ENCODE measurements at regions not wholly inside any gene's neighbourhood (a gene's known extent, or its start where the extent isn't known, plus 50 kb on each side); places are given as distances from the start of the nearest gene placed in this dataset.
"Not testable (repeated sequence)": the region's sequence is repeated elsewhere in the genome, so short reads cannot be mapped to it uniquely, and the experiment has no call there.

- no peaks in the 10 kb centered on the region for H3K36me3 ChIP-seq (ENCODE audit: control insufficient read depth, insufficient read depth, low read length)
- 87 to 90% methylated on average over 2 of the region's 2 CpGs for WGBS, 2 experiments
- H3K4me1 ChIP-seq (ENCODE audit: control insufficient read depth, insufficient read depth, low read length): no peaks in the 10 kb centered on the region
- H3K27ac ChIP-seq (ENCODE audit: insufficient read depth, low read depth, low read length, poor library complexity, severe bottlenecking): no peak overlapping the region
- H3K4me3 ChIP-seq (ENCODE audit: insufficient read depth, low read depth, low read length): no peak overlapping the region
- H3K27me3 ChIP-seq (ENCODE audit: control insufficient read depth, insufficient read depth, low read length, poor library complexity, severe bottlenecking): no peaks in the 10 kb centered on the region
- no peaks in the 10 kb centered on the region for H3K9me3 ChIP-seq (ENCODE audit: control insufficient read depth, low read length)
Measured at GRCh38 chr1:199242147-199242546, 603.3 kb downstream of the PTPRC start.

- H3K27ac ChIP-seq (ENCODE audit: insufficient read depth, low read depth, low read length, poor library complexity, severe bottlenecking): no peak overlapping the region
- H3K4me3 ChIP-seq (ENCODE audit: insufficient read depth, low read depth, low read length): no peak overlapping the region
- H3K4me1 ChIP-seq (ENCODE audit: control insufficient read depth, insufficient read depth, low read length): no peaks in the 10 kb centered on the region
- no peaks in the 10 kb centered on the region for H3K27me3 ChIP-seq (ENCODE audit: control insufficient read depth, insufficient read depth, low read length, poor library complexity, severe bottlenecking)
- H3K9me3 ChIP-seq (ENCODE audit: control insufficient read depth, low read length): no peaks in the 10 kb centered on the region
- H3K36me3 ChIP-seq (ENCODE audit: control insufficient read depth, insufficient read depth, low read length): no peaks in the 10 kb centered on the region
- WGBS, 2 experiments: 85 to 92% methylated on average over 2 of the region's 2 CpGs
Measured at GRCh38 chr1:199242601-199243000, 603.8 kb downstream of the PTPRC start.

DNA sequence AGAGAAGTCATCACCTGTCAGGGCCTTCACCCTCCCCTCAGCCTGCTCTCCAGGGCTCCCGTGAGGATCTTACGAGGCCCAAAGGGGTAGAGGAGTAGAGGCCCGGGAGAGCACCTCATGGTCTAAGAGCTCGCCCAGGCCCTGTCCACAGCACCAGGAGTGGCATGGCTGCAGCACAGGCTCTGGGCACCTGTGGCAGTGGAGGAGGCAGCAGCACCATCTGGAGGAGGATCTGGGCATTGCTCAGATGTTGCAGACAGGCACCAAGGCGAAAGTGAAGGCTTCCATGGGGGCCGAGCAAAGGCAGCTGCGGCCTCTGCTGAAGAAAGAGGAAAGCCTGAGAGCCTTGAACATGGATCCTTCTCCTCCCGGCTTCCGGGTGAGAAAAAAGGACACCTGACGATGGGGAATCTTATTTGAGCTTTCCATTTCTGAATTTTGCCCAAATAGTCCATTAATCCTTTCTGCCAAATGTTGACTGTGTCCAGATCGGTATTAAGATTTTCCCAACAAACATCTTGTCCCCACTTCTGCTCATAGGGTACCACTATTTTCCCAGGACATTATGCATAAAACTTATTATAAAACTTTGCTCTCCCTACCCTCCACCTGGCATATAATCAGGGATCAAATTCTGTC is 604.7 kb downstream of the PTPRC start:
- 80 to 87% methylated on average over 11 of the region's 11 CpGs for WGBS, 2 experiments
- Histone ChIP-seq H3K36me3 (ENCODE audit: control insufficient read depth, insufficient read depth, low read length) (no peaks in the 10 kb centered on the region), H3K27me3 (ENCODE audit: control insufficient read depth, insufficient read depth, low read length, poor library complexity, severe bottlenecking) (no peaks in the 10 kb centered on the region), H3K27ac (ENCODE audit: insufficient read depth, low read depth, low read length, poor library complexity, severe bottlenecking) (no peak overlapping the region), H3K9me3 (ENCODE audit: control insufficient read depth, low read length) (no peaks in the 10 kb centered on the region), H3K4me3 (ENCODE audit: insufficient read depth, low read depth, low read length) (no peak overlapping the region), H3K4me1 (ENCODE audit: control insufficient read depth, insufficient read depth, low read length) (no peaks in the 10 kb centered on the region)

- no peaks in the 10 kb centered on the region for H3K36me3 ChIP-seq (ENCODE audit: control insufficient read depth, insufficient read depth, low read length)
- 85 to 91% methylated on average over 2 to 3 of the region's 3 CpGs for WGBS, 2 experiments
- no peak overlapping the region for H3K27ac ChIP-seq (ENCODE audit: insufficient read depth, low read depth, low read length, poor library complexity, severe bottlenecking)
Measured at GRCh38 chr1:199245946-199246345, 607.1 kb downstream of the PTPRC start.

DNA sequence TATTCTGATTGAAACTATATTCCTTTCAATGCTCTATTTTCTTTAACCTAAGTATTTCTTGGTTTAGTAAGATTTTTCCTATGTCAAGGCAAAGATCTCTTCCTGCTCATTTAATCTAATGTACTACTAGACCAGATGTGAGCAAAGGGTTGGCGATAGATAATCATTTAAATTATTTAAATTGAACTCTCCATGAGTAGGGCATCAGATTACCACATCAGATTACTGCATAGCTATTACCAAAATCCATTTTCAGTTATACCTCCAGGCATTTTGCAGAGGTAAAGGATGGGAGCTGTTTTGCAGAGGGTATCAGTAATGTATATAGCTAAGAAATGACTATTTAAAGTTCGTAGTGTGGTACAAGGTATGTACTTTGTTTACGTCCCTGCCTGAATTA is 607.9 kb downstream of the PTPRC start:
- Histone ChIP-seq H3K4me1 (ENCODE audit: control insufficient read depth, insufficient read depth, low read length) (no peaks in the 10 kb centered on the region), H3K27ac (ENCODE audit: insufficient read depth, low read depth, low read length, poor library complexity, severe bottlenecking) (no peak overlapping the region), H3K36me3 (ENCODE audit: control insufficient read depth, insufficient read depth, low read length) (no peaks in the 10 kb centered on the region), H3K4me3 (ENCODE audit: insufficient read depth, low read depth, low read length) (no peak overlapping the region), H3K27me3 (ENCODE audit: control insufficient read depth, insufficient read depth, low read length, poor library complexity, severe bottlenecking) (no peaks in the 10 kb centered on the region), H3K9me3 (ENCODE audit: control insufficient read depth, low read length) (no peaks in the 10 kb centered on the region)
- WGBS, 2 experiments: 86% methylated on average over 2 of the region's 3 CpGs; no CpG with 5 or more reads in 1 of the 2 experiments

More at GRCh38 chr1:199245946-199246345, 607.1 kb downstream of the PTPRC start:
- H3K9me3 ChIP-seq (ENCODE audit: control insufficient read depth, low read length): no peaks in the 10 kb centered on the region
- H3K4me3 ChIP-seq (ENCODE audit: insufficient read depth, low read depth, low read length): no peak overlapping the region
- no peaks in the 10 kb centered on the region for H3K4me1 ChIP-seq (ENCODE audit: control insufficient read depth, insufficient read depth, low read length)
- no peaks in the 10 kb centered on the region for H3K27me3 ChIP-seq (ENCODE audit: control insufficient read depth, insufficient read depth, low read length, poor library complexity, severe bottlenecking)

DNA sequence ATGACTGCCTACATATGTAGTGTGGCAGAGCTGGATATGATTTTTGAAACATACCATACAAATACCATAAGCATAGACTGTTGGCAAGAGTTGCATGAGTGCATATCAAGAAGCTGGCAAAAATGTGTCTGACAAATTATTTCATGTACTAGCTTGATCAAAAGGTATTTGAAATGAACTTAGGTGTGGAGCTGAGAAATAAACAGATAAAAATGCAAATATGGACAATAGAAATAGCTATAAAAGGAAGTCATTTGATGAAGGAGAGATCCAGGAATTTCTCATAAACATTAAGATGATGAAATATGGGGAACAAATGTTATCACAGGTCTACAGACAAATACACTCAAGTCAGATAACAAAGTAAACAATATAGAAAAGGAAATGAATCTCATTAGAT is 609.1 kb downstream of the PTPRC start:
- H3K36me3 ChIP-seq (ENCODE audit: control insufficient read depth, insufficient read depth, low read length): no peaks in the 10 kb centered on the region
- H3K4me1 ChIP-seq (ENCODE audit: control insufficient read depth, insufficient read depth, low read length): no peaks in the 10 kb centered on the region
- H3K27ac ChIP-seq (ENCODE audit: insufficient read depth, low read depth, low read length, poor library complexity, severe bottlenecking): no peak overlapping the region
- H3K9me3 ChIP-seq (ENCODE audit: control insufficient read depth, low read length): no peaks in the 10 kb centered on the region
- no peak overlapping the region for H3K4me3 ChIP-seq (ENCODE audit: insufficient read depth, low read depth, low read length)
- H3K27me3 ChIP-seq (ENCODE audit: control insufficient read depth, insufficient read depth, low read length, poor library complexity, severe bottlenecking): no peaks in the 10 kb centered on the region

DNA sequence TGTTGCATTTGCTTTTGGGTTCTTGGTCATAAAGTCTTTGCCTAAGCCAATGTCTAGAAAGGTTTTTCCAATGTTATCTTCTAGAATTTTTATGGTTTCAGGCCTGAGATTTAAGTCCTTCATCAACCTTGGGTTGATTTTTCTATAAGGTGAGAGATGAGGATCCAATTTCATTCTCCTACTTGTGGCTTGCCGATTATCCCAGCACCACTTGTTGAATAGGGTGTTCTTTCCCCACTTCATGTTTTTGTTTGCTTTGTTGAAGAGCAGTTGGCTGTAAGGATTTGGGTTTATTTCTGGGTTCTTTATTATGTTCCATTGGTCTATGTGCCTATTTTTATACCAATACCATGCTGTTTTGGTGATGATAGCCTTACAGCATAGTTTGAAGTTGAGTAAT is 615.2 kb downstream of the PTPRC start:
- not testable (repeated sequence) for H3K4me1 ChIP-seq (ENCODE audit: control insufficient read depth, insufficient read depth, low read length); H3K4me3 ChIP-seq (ENCODE audit: insufficient read depth, low read depth, low read length); H3K9me3 ChIP-seq (ENCODE audit: control insufficient read depth, low read length); H3K36me3 ChIP-seq (ENCODE audit: control insufficient read depth, insufficient read depth, low read length); H3K27me3 ChIP-seq (ENCODE audit: control insufficient read depth, insufficient read depth, low read length, poor library complexity, severe bottlenecking); H3K27ac ChIP-seq (ENCODE audit: insufficient read depth, low read depth, low read length, poor library complexity, severe bottlenecking)
- 100% methylated on average over 1 of the region's 1 CpG for WGBS, 2 experiments

- Histone ChIP-seq H3K4me1 (ENCODE audit: control insufficient read depth, insufficient read depth, low read length) (no peaks in the 10 kb centered on the region), H3K27me3 (ENCODE audit: control insufficient read depth, insufficient read depth, low read length, poor library complexity, severe bottlenecking) (no peaks in the 10 kb centered on the region), H3K36me3 (ENCODE audit: control insufficient read depth, insufficient read depth, low read length) (no peaks in the 10 kb centered on the region), H3K27ac (ENCODE audit: insufficient read depth, low read depth, low read length, poor library complexity, severe bottlenecking) (no peak overlapping the region), H3K4me3 (ENCODE audit: insufficient read depth, low read depth, low read length) (no peak overlapping the region), H3K9me3 (ENCODE audit: control insufficient read depth, low read length) (no peaks in the 10 kb centered on the region)
- WGBS, 2 experiments: 89 to 95% methylated on average over 4 of the region's 4 CpGs
Measured at GRCh38 chr1:199261328-199261727, 622.5 kb downstream of the PTPRC start.

DNA sequence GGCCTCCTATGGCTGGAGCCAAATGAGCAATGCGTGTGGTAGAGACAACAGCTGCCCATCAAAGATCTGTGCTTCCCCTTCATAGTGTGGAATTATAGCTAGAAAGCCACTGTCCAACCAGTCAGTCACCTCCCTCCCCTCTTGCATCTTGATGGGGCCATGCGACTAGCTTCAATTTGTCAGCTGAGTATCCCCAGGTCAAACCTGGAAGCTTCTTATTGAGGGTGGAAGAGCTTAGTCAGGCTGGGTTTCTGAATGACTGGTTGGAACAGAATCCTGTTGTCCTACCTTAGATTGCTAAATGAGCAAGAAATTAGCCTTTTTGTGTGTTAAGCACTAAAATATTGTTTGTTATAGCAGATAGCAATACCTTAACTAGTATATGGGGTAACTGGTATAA is 625.4 kb downstream of the PTPRC start:
- Histone ChIP-seq H3K36me3 (ENCODE audit: control insufficient read depth, insufficient read depth, low read length) (no peaks in the 10 kb centered on the region), H3K27me3 (ENCODE audit: control insufficient read depth, insufficient read depth, low read length, poor library complexity, severe bottlenecking) (no peaks in the 10 kb centered on the region), H3K27ac (ENCODE audit: insufficient read depth, low read depth, low read length, poor library complexity, severe bottlenecking) (no peak overlapping the region), H3K4me1 (ENCODE audit: control insufficient read depth, insufficient read depth, low read length) (no peaks in the 10 kb centered on the region), H3K9me3 (ENCODE audit: control insufficient read depth, low read length) (no peaks in the 10 kb centered on the region), H3K4me3 (ENCODE audit: insufficient read depth, low read depth, low read length) (no peak overlapping the region)
- WGBS, 2 experiments: 96 to 97% methylated on average over 2 of the region's 2 CpGs

GRCh38 chr1:199264911-199265310 is 626.1 kb downstream of the PTPRC start:
- no peak overlapping the region for H3K27ac ChIP-seq (ENCODE audit: insufficient read depth, low read depth, low read length, poor library complexity, severe bottlenecking)
- WGBS, 2 experiments: 93 to 100% methylated on average over 1 of the region's 1 CpG
- no peaks in the 10 kb centered on the region for H3K4me1 ChIP-seq (ENCODE audit: control insufficient read depth, insufficient read depth, low read length)
- H3K4me3 ChIP-seq (ENCODE audit: insufficient read depth, low read depth, low read length): no peak overlapping the region
- no peaks in the 10 kb centered on the region for H3K27me3 ChIP-seq (ENCODE audit: control insufficient read depth, insufficient read depth, low read length, poor library complexity, severe bottlenecking)
- H3K9me3 ChIP-seq (ENCODE audit: control insufficient read depth, low read length): no peaks in the 10 kb centered on the region
- no peaks in the 10 kb centered on the region for H3K36me3 ChIP-seq (ENCODE audit: control insufficient read depth, insufficient read depth, low read length)

- Histone ChIP-seq H3K36me3 (ENCODE audit: control insufficient read depth, insufficient read depth, low read length) (no peaks in the 10 kb centered on the region), H3K4me3 (ENCODE audit: insufficient read depth, low read depth, low read length) (no peak overlapping the region), H3K4me1 (ENCODE audit: control insufficient read depth, insufficient read depth, low read length) (no peaks in the 10 kb centered on the region), H3K9me3 (ENCODE audit: control insufficient read depth, low read length) (no peaks in the 10 kb centered on the region), H3K27ac (ENCODE audit: insufficient read depth, low read depth, low read length, poor library complexity, severe bottlenecking) (no peak overlapping the region), H3K27me3 (ENCODE audit: control insufficient read depth, insufficient read depth, low read length, poor library complexity, severe bottlenecking) (no peaks in the 10 kb centered on the region)
- 84 to 93% methylated on average over 3 of the region's 3 CpGs for WGBS, 2 experiments
Measured at GRCh38 chr1:199265319-199265718, 626.5 kb downstream of the PTPRC start.

All from ectodermal cell (in vitro differentiated cells).